HepG2 (cell line): ENCODE measurements at regions not wholly inside any gene's neighbourhood (a gene's known extent, or its start where the extent isn't known, plus 50 kb on each side); places are given as distances from the start of the nearest gene placed in this dataset.

Experiments used
- ATAC-seq: fragments of 200-7000 bp; cut with Tn5 transposase; 3 replicates; pipeline ENCODE4 v1.9.1; 2020; ENCODE audit warnings: mild to moderate bottlenecking, moderate library complexity
- BruUV-seq: library from RNA; stranded (reverse); fragments of 400-500 nt; replicated peaks from 2 replicates; lab custom pipeline; 2021; lab: Mats Ljungman, UMichigan
- CTCF ChIA-PET: fragments of 300-600 bp; formaldehyde crosslinking; extraction: SDS; loops from one replicate; lab custom pipeline; 2021; ENCODE audit warnings: low total read pairs, inconsistent platforms, low intra/inter-chr PET ratio; lab: Yijun Ruan, JAX
- POLR2A ChIA-PET: fragments of 350-600 bp; sonication (Branson Sonifier 250); formaldehyde crosslinking; loops from one replicate; lab custom pipeline; 2020; ENCODE audit warnings: antibody characterized with exemption, inconsistent platforms; lab: Yijun Ruan, JAX
- DNase-seq: peaks from one replicate; pipeline ENCODE4 v3.0.0-alpha.2; 2015; ENCODE audit warnings: low spot score
- FAIRE-seq: peaks from 3 replicates; lab custom pipeline; 2011; peaks lifted over from hg19 to GRCh38; lab: Jason Lieb, UNC
- H2AFZ ChIP-seq: one replicate; pipeline ENCODE4 v1.6.1; 2011; ENCODE audit warnings: low read length, inconsistent platforms
- H3K27ac ChIP-seq: fragments of 300-600 bp; 3 replicates; pipeline ENCODE4 v1.8.0; 2011; ENCODE audit warnings: mixed run types, mild to moderate bottlenecking, mixed read lengths, low read length, inconsistent platforms; ENCODE audit not compliant: insufficient read depth; ENCODE audit errors: extremely low read length
- H3K27me3 ChIP-seq, 2 experiments: fragments of 200-600 bp in 1 of 2; 2 replicates in 1 of 2; 3 replicates in 1 of 2; pipeline versions ENCODE4 v1.6.0 to v1.8.0; 2011; ENCODE audit warnings: low read length in 2 of 2, mild to moderate bottlenecking in 2 of 2, moderate library complexity in 2 of 2, inconsistent platforms in 1 of 2; ENCODE audit not compliant: insufficient read depth in 2 of 2, control insufficient read depth in 1 of 2
- H3K36me3 ChIP-seq, 2 experiments: fragments of 200-600 bp in 1 of 2; replicated peaks in 1 of 2; 2 replicates in 1 of 2; 3 replicates in 1 of 2; pipeline versions ENCODE4 v1.5.1 to v1.8.0; 2011; ENCODE audit warnings: low read length in 2 of 2, inconsistent platforms in 1 of 2; ENCODE audit not compliant: insufficient read depth in 2 of 2, control insufficient read depth in 1 of 2
- H3K4me1 ChIP-seq: 2 replicates; pipeline ENCODE4 v1.5.1; 2012; ENCODE audit warnings: low read length, inconsistent platforms; ENCODE audit not compliant: insufficient read depth
- H3K4me2 ChIP-seq: 2 replicates; pipeline ENCODE4 v1.6.0; 2011; ENCODE audit warnings: low read depth, low read length, inconsistent platforms
- H3K4me3 ChIP-seq, 3 experiments: fragments of 200-600 bp in 1 of 3; sonication (generic), shearing (Covaris generic) in 1 of 3; replicated peaks in 1 of 3; 2 replicates each; pipeline ENCODE4 v1.5.1; 2011 to 2016; ENCODE audit warnings: low read length in 3 of 3, inconsistent platforms in 2 of 3, low read depth in 2 of 3, mild to moderate bottlenecking in 2 of 3, control low read depth in 1 of 3, mixed read lengths in 1 of 3; ENCODE audit not compliant: insufficient read depth in 1 of 3
- H3K79me2 ChIP-seq: one replicate; pipeline ENCODE4 v1.6.1; 2011; ENCODE audit warnings: low read length, inconsistent platforms; ENCODE audit not compliant: insufficient read depth
- H3K9ac ChIP-seq: 2 replicates; pipeline ENCODE4 v1.6.0; 2011; ENCODE audit warnings: mild to moderate bottlenecking, low read depth, low read length, inconsistent platforms; ENCODE audit not compliant: insufficient read depth
- H3K9me3 ChIP-seq: 2 replicates; pipeline ENCODE4 v1.5.1; 2012; ENCODE audit warnings: mild to moderate bottlenecking, low read length
- H4K20me1 ChIP-seq: 2 replicates; pipeline ENCODE4 v1.6.0; 2011; ENCODE audit warnings: inconsistent platforms, mild to moderate bottlenecking, low read length, moderate library complexity; ENCODE audit not compliant: insufficient read depth
- CERS6 ChIP-seq: sonication (generic); formaldehyde crosslinking; IDR thresholded peaks from 2 replicates; pipeline ENCODE4 v1.5.0; 2020; ENCODE audit warnings: missing genetic modification reagents
- HNRNPH1 ChIP-seq: fragments of 200-400 bp; formaldehyde crosslinking; optimal IDR thresholded peaks from 2 replicates; pipeline ENCODE3; 2017; ENCODE audit warnings: mild to moderate bottlenecking, low read depth, low read length
- PTBP1 ChIP-seq: fragments of 200-400 bp; formaldehyde crosslinking; IDR thresholded peaks from 2 replicates; pipeline ENCODE4 v1.6.1; 2018; ENCODE audit warnings: low read length, low read depth; ENCODE audit not compliant: poor library complexity, severe bottlenecking
- RARG ChIP-seq: sonication (generic); formaldehyde crosslinking; IDR thresholded peaks from 2 replicates; pipeline ENCODE4 v1.4.0; 2020; ENCODE audit warnings: low read depth, mild to moderate bottlenecking, missing genetic modification reagents
- TGIF2 ChIP-seq: IDR thresholded peaks from 2 replicates; pipeline ENCODE4 v1.6.1; 2016; ENCODE audit warnings: control low read depth, missing compliant biosample characterization
- ZFP82 ChIP-seq: sonication (generic); formaldehyde crosslinking; IDR thresholded peaks from 2 replicates; pipeline ENCODE4 v1.5.1; 2020; ENCODE audit warnings: mild to moderate bottlenecking, missing genetic modification reagents, borderline replicate concordance
- ZMYM2 ChIP-seq: sonication (generic); formaldehyde crosslinking; IDR thresholded peaks from 2 replicates; pipeline ENCODE4 v1.8.0; 2022; ENCODE audit warnings: mild to moderate bottlenecking, missing genetic modification reagents
- ZNF558 ChIP-seq: sonication (generic); formaldehyde crosslinking; IDR thresholded peaks from 2 replicates; pipeline ENCODE4 v1.9.0; 2022; ENCODE audit warnings: mild to moderate bottlenecking, missing genetic modification reagents, borderline replicate concordance
- ZNF768 ChIP-seq: sonication (generic); formaldehyde crosslinking; IDR thresholded peaks from 2 replicates; pipeline ENCODE4 v1.4.0; 2020; ENCODE audit warnings: missing genetic modification reagents
- ZNF800 ChIP-seq: sonication (generic); formaldehyde crosslinking; IDR thresholded peaks from 2 replicates; pipeline ENCODE4 v1.4.0; 2020; ENCODE audit warnings: missing genetic modification reagents
- ZSCAN22 ChIP-seq: sonication (generic); formaldehyde crosslinking; IDR thresholded peaks from 2 replicates; pipeline ENCODE4 v1.4.0; 2020; ENCODE audit warnings: mild to moderate bottlenecking, missing genetic modification reagents
- WGBS: methylation state at CpG from one replicate; pipeline ENCODE4 v1.1.6; 2017; ENCODE audit warnings: low lambda C conversion rate; 5-methylcytosine and 5-hydroxymethylcytosine counted together
- in situ Hi-C: cut with HindIII; loops from 2 replicates; pipeline ENCODE4 v1.10.0; 2017; ENCODE audit warnings: low pct_unique_long_range_greater_than_20kb; ENCODE audit not compliant: extremely low pct_ligation_motif_present
- intact Hi-C: fragments of 100-400 bp; cut with micrococcal nuclease; formaldehyde crosslinking; loops from one replicate; pipeline ENCODE4 v1.10.0; 2022; ENCODE audit not compliant: unreplicated experiment

- FAIRE-seq, result no peak
Observed at GRCh38 chr7:85529201-85529600, 342.3 kb upstream of the SEMA3D start.

GRCh38 chr7:85528581-85528980 lies 341.7 kb upstream of the SEMA3D start:
- ATAC-seq, result no peak

More at GRCh38 chr7:85529201-85529600, 342.3 kb upstream of the SEMA3D start:
- Histone ChIP-seq H3K36me3 (no peaks in the 10 kb centered on the region), H3K4me1 (no peaks in the 10 kb centered on the region), H3K4me2 (no peak overlapping the region), H3K4me3 (no peak overlapping the region), H3K9me3 (no peaks in the 10 kb centered on the region), H2AFZ (no peak overlapping the region), H3K79me2 (no peaks in the 10 kb centered on the region)
- peak; percentile 43; the same call in 1 of the 3 replicates for ATAC-seq
- no peak for DNase-seq
- CTCF ChIA-PET, result no interaction called here
- WGBS, result 0% methylated on average over 3 of the region's 3 CpGs
- intact Hi-C loops, result no loop called here
- no TSS peak for BruUV-seq
- TF ChIP-seq CERS6, result no peak
- TF ChIP-seq ZSCAN22 (CRISPR knock-in tag), result no peak
- no peak for TF ChIP-seq PTBP1
- TF ChIP-seq RARG (CRISPR knock-in tag), result no peak
- TF ChIP-seq TGIF2 (CRISPR knock-in tag), result no peak
- TF ChIP-seq ZFP82 (CRISPR knock-in tag), result no peak
- no peak for TF ChIP-seq HNRNPH1
- no peak for TF ChIP-seq ZMYM2 (CRISPR knock-in tag)
- TF ChIP-seq, all 625 proteins: peak for 0
- Histone ChIP-seq H4K20me1 (no peaks in the 10 kb centered on the region), H3K27ac (no peak overlapping the region), H3K27me3 (no peaks in the 10 kb centered on the region), H3K9ac (no peak overlapping the region)
- in situ Hi-C loops, result no loop called here
- POLR2A ChIA-PET, result no interaction called here

More at GRCh38 chr7:85528581-85528980, 341.7 kb upstream of the SEMA3D start:
- H3K4me2 ChIP-seq, result no peak overlapping the region
- CTCF ChIA-PET, result no interaction called here
- H3K36me3 ChIP-seq, result no peaks in the 10 kb centered on the region
- POLR2A ChIA-PET, result no interaction called here
- H3K79me2 ChIP-seq, result no peaks in the 10 kb centered on the region
- no peaks in the 10 kb centered on the region for H3K27me3 ChIP-seq
- no peak for FAIRE-seq
- H3K4me1 ChIP-seq, result no peaks in the 10 kb centered on the region
- no peak for DNase-seq
- TF ChIP-seq ZNF800 (CRISPR knock-in tag), result no peak
- no peak for TF ChIP-seq ZNF558 (CRISPR knock-in tag)
- no peak for TF ChIP-seq ZNF768 (CRISPR knock-in tag)
- TF ChIP-seq, all 625 proteins: peak for 0
- no peak overlapping the region for H3K4me3 ChIP-seq
- no peak overlapping the region for H2AFZ ChIP-seq
- in situ Hi-C loops (no loop called here), intact Hi-C loops (no loop called here)
- H3K9ac ChIP-seq, result no peak overlapping the region
- BruUV-seq, result no TSS peak
- 31% methylated on average over 2 of the region's 2 CpGs for WGBS
- no peaks in the 10 kb centered on the region for H4K20me1 ChIP-seq
- no peaks in the 10 kb centered on the region for H3K9me3 ChIP-seq
- H3K27ac ChIP-seq, result no peak overlapping the region
